ENCODE measurements at regions not wholly inside any gene's neighbourhood (a gene's known extent, or its start where the extent isn't known, plus 50 kb on each side); places are given as distances from the start of the nearest gene placed in this dataset.

DNA sequence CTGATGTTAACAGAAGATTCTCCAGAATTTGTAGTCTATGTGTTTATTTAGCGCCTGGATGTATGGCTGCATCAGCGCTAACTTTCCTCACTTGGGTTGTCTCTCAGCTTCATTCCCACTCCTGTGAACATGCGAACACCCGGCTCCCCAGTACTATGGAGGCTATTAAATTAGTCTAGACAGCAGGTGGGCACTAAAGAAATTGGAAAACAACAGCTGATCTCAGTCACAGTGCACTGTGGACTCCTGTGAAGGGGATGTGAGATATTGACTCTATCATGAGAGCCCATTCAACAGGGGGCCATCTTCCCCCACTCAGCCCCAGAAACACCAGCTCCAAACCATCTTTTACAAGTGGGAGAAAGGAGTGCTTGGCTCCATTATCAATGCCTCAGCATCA lies 471.0 kb downstream of the KDM4C start:
- no peak for DNase-seq

DNA sequence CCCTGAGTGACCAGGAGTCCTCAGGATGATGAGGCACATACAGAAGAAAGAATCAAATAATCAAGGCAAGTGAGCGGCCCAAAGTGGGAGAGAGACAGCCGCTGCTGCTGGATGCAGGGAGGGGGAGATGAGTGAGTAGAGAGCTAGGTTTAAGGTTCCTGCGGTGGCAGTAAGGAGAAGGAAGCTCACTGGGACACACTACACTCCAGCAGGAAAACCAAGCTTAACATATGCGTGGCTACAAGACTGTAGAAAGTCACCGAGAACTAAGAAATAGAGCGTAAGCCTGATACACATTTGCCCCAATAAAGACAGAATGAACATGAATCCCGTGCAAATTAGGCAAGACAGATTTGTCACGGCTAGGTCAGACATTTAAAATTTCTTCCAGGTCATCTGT lies 470.2 kb downstream of the KDM4C start:
- DNase-seq = no peak

- DNase-seq = no peak
Measured at GRCh38 chr9:7226007-7226640, 468.4 kb downstream of the KDM4C start.

Measured in stimulated activated CD4-positive, alpha-beta T cell treated with anti-CD3 and anti-CD28 coated beads, Interleukin-4, amount 100 ng/mL, for 24 hours (primary cell).